ENCODE measurements at regions not wholly inside any gene's neighbourhood (a gene's known extent, or its start where the extent isn't known, plus 50 kb on each side); places are given as distances from the start of the nearest gene placed in this dataset.

DNA sequence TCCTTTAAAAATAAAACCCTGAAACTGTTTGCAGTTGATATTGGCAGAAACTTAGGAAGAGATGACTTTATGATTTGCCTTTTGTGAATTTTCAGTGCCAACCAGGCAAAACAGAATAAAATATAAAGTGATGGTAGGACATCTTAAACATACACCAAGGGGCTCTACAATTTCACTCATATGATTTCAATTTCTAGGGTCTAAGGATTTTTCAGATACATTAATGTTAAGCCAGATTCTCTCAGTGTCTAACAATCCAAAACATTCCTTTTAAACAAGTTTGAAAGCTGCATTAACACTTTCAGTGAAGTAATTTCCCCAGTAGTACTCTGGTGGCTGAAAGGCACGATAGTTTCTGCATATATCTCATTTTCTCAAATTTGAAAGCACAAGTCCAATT is 1262.0 kb upstream of the ADGRL3 start:
- in situ Hi-C loops (cut with MboI), result no loop called here

More for the DNA sequence above, 1262.0 kb upstream of the ADGRL3 start:
- intact Hi-C loops (cut with micrococcal nuclease; ENCODE audit: unreplicated experiment), result no loop called here
- H3K9ac ChIP-seq (ENCODE audit: control insufficient read depth, insufficient read depth, low read length), result no peak overlapping the region
- FAIRE-seq (no peak), DNase-seq (ENCODE audit: low read depth, low spot score) (no peak), ATAC-seq (no peak)
- no peak overlapping the region for H3K27ac ChIP-seq (ENCODE audit: control insufficient read depth, insufficient read depth)
- H4K20me1 ChIP-seq (ENCODE audit: control insufficient read depth, insufficient read depth), result no peaks in the 10 kb centered on the region
- H3K27me3 ChIP-seq (replicated peaks in 1 of 2; ENCODE audit: control insufficient read depth in 2 of 2, insufficient read depth in 2 of 2, low read length in 1 of 2), result no peaks in the 10 kb centered on the region; a peak in 1 of 4 replicates
- H3K4me1 ChIP-seq (ENCODE audit: control insufficient read depth, insufficient read depth, low read length), result no peaks in the 10 kb centered on the region
- no peaks in the 10 kb centered on the region for H3K79me2 ChIP-seq (ENCODE audit: control insufficient read depth, insufficient read depth, low read length)
- H2AFZ ChIP-seq (ENCODE audit: control insufficient read depth, low read depth, low read length), result no peak overlapping the region
- SMC1A ChIA-PET (ENCODE audit: uncharacterized antibody, unreplicated experiment), result no interaction called here
- RAD21 ChIA-PET (ENCODE audit: unreplicated experiment), result no interaction called here
- H3K4me3 ChIP-seq, result no peak overlapping the region
- CTCF ChIA-PET, result no interaction called here
- no peaks in the 10 kb centered on the region for H3K36me3 ChIP-seq (ENCODE audit: control insufficient read depth in 2 of 2, insufficient read depth in 2 of 2, low read length in 1 of 2)
- POLR2A ChIA-PET, result no interaction called here
- TF ChIP-seq SMAD5 (IDR thresholded peaks at IDR 0.05; ENCODE audit: low read depth) (no peak), BRCA1 (IDR thresholded peaks at IDR 0.05; ENCODE audit: low read depth, low read length) (no peak), BHLHE40 (IDR thresholded peaks at IDR 0.05; ENCODE audit: borderline replicate concordance in 1 of 2, low read depth in 2 of 2, low read length in 1 of 2) (no peak), SUZ12 (IDR thresholded peaks at IDR 0.05; ENCODE audit: unreplicated experiment) (no peak), MTA2 (IDR thresholded peaks at IDR 0.05; ENCODE audit: low read depth) (no peak), RELA (IDR thresholded peaks at IDR 0.05; ENCODE audit: borderline replicate concordance, partially characterized antibody) (no peak), PML (IDR thresholded peaks at IDR 0.05; ENCODE audit: low read length) (no peak), PAX5 (IDR thresholded peaks at IDR 0.05; ENCODE audit: borderline replicate concordance, low read depth, low read length) (no peak), PAX8 (IDR thresholded peaks at IDR 0.05) (no peak), FOS (IDR thresholded peaks at IDR 0.05; ENCODE audit: borderline replicate concordance, extremely low read depth, insufficient read length) (no peak), TCF3 (IDR thresholded peaks at IDR 0.05; ENCODE audit: borderline replicate concordance, insufficient read depth, low read depth, low read length) (no peak), SKIL (IDR thresholded peaks at IDR 0.05; ENCODE audit: low read depth, poor library complexity, severe bottlenecking) (no peak), JUNB (IDR thresholded peaks at IDR 0.05) (no peak), E2F4 (IDR thresholded peaks at IDR 0.05; ENCODE audit: low read depth, low read length) (no peak), STAT3 (IDR thresholded peaks at IDR 0.05; ENCODE audit: low read depth, low read length) (no peak), FOXK2 (IDR thresholded peaks at IDR 0.05) (no peak), GABPA (IDR thresholded peaks at IDR 0.05; ENCODE audit: low read depth) (no peak), NR2C1 (IDR thresholded peaks at IDR 0.05) (no peak)
- TF ChIP-seq, protein P1, sequence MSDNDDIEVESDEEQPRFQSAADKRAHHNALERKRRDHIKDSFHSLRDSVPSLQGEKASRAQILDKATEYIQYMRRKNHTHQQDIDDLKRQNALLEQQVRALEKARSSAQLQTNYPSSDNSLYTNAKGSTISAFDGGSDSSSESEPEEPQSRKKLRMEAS (IDR thresholded peaks at IDR 0.05; ENCODE audit: low read depth, low read length), result no peak
- TF ChIP-seq, protein P2, sequence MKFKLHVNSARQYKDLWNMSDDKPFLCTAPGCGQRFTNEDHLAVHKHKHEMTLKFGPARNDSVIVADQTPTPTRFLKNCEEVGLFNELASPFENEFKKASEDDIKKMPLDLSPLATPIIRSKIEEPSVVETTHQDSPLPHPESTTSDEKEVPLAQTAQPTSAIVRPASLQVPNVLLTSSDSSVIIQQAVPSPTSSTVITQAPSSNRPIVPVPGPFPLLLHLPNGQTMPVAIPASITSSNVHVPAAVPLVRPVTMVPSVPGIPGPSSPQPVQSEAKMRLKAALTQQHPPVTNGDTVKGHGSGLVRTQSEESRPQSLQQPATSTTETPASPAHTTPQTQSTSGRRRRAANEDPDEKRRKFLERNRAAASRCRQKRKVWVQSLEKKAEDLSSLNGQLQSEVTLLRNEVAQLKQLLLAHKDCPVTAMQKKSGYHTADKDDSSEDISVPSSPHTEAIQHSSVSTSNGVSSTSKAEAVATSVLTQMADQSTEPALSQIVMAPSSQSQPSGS (IDR thresholded peaks at IDR 0.05; ENCODE audit: low read length), result no peak
- BruUV-seq (replicated peaks), result no TSS peak
- no peak overlapping the region for H3K4me2 ChIP-seq (ENCODE audit: control insufficient read depth, insufficient read depth)
- H3K9me3 ChIP-seq (replicated peaks; ENCODE audit: control insufficient read depth, insufficient read depth, low read length), result no peaks in the 10 kb centered on the region
- 0% methylated on average over 1 of the region's 1 CpG for WGBS (ENCODE audit: insufficient coverage, insufficient replicate concordance, low lambda C conversion rate, missing lambda C conversion rate)

All from GM12878 (cell line).